Spleen (tissue), 7 donors: ENCODE measurements at regions not wholly inside any gene's neighbourhood (a gene's known extent, or its start where the extent isn't known, plus 50 kb on each side); places are given as distances from the start of the nearest gene placed in this dataset.

Experiments used
- POLR2A ChIP-seq, 3 donors: fragments of 450-650 bp; IDR thresholded peaks; one replicate each; pipeline ENCODE4 v1.5.1; 2017; ENCODE audit warnings: antibody characterized with exemption in 3 of 3, mild to moderate bottlenecking in 1 of 3
- TF ChIP-seq, protein P1 (sequence below), 11 experiments: fragments of 200-600 bp in 7 of 11; fragments of 450-650 bp in 4 of 11; sonication (generic) in 4 of 11; IDR thresholded peaks in 8 of 11; conservative IDR thresholded peaks in 3 of 11; 1 replicate in 7 of 11; 2 replicates in 4 of 11; pipeline versions ENCODE4 v1.4.0 to v1.8.0; 2016 to 2021; ENCODE audit warnings: antibody characterized with exemption in 11 of 11, inconsistent platforms in 4 of 11, mild to moderate bottlenecking in 1 of 11
- donor health status: DM: no; HTN: no; CAD: no; lungs with moderate emphysema.
- donor health status: DM: no; HTN: no; CAD: no.
- donor health status: DM: no; HTN: no; CAD: no.

DNA sequence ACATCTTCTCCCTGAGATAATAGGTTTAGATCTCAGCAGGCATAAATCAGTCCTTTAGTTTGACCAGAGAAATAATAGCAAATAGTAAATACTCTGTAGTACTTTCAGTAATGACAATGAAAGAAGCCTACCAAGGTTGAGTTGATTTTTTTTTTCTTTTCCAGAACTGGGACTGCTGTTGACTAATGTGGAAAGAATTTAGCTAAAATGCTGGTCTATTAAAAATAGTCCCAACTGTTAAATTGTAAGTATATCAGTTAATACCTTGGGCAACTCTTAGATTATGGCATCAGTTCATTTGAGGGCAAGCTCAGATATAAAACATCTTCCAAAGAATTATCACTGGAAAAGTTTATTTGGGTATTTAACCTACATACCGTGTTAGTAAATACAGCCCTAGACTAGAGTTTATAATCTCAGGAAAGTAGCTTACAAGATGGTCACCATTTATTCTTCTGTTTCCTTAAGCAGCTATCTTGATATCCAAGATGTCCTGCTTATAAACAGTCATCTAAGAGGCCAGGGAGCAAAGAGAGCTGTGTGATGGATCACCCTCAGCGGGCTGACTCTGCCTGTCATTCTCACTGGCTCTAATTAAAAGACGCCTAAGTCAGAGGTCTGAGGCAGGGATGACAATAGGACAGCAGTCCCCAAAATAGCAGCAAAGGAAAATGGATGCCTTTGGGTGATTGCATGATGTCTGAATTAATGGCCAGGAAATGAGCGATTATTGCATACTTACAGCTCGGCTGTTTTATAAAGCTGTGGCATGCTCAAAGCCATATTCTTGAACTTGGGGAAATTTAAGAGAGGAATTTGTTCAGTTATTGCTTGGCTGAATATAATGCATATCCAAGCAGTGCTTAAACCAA lies 121.3 kb downstream of the MTX2 start:
- TF ChIP-seq POLR2A (IDR thresholded peaks at IDR 0.05): no peak
- TF ChIP-seq, protein P1, sequence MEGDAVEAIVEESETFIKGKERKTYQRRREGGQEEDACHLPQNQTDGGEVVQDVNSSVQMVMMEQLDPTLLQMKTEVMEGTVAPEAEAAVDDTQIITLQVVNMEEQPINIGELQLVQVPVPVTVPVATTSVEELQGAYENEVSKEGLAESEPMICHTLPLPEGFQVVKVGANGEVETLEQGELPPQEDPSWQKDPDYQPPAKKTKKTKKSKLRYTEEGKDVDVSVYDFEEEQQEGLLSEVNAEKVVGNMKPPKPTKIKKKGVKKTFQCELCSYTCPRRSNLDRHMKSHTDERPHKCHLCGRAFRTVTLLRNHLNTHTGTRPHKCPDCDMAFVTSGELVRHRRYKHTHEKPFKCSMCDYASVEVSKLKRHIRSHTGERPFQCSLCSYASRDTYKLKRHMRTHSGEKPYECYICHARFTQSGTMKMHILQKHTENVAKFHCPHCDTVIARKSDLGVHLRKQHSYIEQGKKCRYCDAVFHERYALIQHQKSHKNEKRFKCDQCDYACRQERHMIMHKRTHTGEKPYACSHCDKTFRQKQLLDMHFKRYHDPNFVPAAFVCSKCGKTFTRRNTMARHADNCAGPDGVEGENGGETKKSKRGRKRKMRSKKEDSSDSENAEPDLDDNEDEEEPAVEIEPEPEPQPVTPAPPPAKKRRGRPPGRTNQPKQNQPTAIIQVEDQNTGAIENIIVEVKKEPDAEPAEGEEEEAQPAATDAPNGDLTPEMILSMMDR (IDR thresholded peaks at IDR 0.05 in 8 of 11, conservative IDR thresholded peaks at IDR 0.05 in 3 of 11): no peak
